ENCODE measurements at regions not wholly inside any gene's neighbourhood (a gene's known extent, or its start where the extent isn't known, plus 50 kb on each side); places are given as distances from the start of the nearest gene placed in this dataset.

DNA sequence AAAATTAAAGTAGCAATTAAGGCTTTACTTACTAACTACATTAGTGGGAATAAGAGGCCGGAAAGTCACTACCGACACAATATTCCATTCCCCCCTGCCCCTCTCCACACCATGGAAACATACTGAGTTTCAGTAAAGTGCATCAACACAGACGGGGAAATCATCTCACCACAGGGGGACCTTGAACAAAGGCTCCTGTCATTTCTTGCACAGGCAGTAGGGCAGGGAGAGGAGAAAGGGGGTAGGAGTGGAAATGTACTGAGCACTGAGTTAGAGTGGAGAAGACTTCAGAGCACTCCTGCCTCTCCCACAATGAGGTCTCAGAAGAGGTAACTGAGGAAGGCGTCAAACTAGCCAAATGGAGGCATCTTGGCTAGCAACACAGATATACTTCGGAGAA, 1426.9 kb upstream of the EYS start:
- no peak for TF ChIP-seq CTCF (IDR thresholded peaks at IDR 0.05; ENCODE audit: insufficient read depth, low read length, poor library complexity, severe bottlenecking)
- Histone ChIP-seq H3K36me3 (ENCODE audit: control insufficient read depth, insufficient read depth, low read length) (no peaks in the 10 kb centered on the region), H3K4me3 (replicated peaks; ENCODE audit: low read depth, low read length) (no peak overlapping the region), H3K27me3 (replicated peaks; ENCODE audit: control insufficient read depth, insufficient read depth, low read length) (no peaks in the 10 kb centered on the region)
- DNase-seq (ENCODE audit: extremely low read depth, insufficient read length) = no peak

DNA sequence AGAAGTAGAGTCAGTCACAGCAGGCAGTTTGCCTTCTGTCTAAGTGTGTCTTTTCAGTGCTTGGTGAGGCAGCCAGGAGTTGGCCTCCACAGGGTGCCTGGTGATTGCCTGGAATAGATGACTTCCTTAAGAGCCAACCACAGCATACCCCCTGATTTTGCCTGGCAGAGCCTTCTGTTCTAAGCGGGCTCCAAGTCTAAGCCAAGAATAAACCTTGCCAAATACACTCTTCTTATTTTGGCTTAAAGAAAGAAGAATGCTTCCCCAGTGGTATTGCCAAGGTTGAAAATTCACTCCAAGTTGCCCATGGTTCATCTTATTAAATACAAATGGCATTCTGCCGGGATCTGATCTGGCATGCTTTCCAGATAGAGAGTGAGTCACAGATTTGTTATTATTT, 1424.8 kb upstream of the EYS start:
- TF ChIP-seq CTCF (IDR thresholded peaks at IDR 0.05; ENCODE audit: insufficient read depth, low read length, poor library complexity, severe bottlenecking) = no peak
- DNase-seq (ENCODE audit: extremely low read depth, insufficient read length) = no peak
- Histone ChIP-seq H3K4me3 (replicated peaks; ENCODE audit: low read depth, low read length) (no peak overlapping the region), H3K27me3 (replicated peaks; ENCODE audit: control insufficient read depth, insufficient read depth, low read length) (no peaks in the 10 kb centered on the region), H3K36me3 (ENCODE audit: control insufficient read depth, insufficient read depth, low read length) (no peaks in the 10 kb centered on the region)

DNA sequence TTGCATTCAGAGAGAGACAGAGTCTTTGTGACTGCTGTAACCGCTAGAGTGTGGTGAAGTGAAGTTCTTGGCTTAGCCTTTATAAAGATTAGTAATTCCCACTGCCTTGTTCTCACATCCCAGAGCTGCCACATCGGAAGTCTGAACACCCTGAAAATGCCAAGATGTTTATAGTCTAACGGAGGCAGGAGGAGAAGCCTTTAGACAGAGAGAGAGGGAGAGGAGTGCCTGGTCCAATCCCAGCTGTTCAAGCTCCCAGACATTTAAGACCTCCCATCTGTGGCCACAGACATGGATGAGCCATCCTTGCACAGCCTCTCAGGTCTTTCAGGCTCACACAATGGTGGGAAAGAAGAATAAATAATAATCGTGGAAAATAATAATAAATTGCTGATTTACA, 1422.8 kb upstream of the EYS start:
- H3K4me3 ChIP-seq (replicated peaks; ENCODE audit: low read depth, low read length) = no peak overlapping the region
- TF ChIP-seq CTCF (IDR thresholded peaks at IDR 0.05; ENCODE audit: insufficient read depth, low read length, poor library complexity, severe bottlenecking) = no peak
- no peak for DNase-seq (ENCODE audit: extremely low read depth, insufficient read length)
- no peaks in the 10 kb centered on the region for H3K27me3 ChIP-seq (replicated peaks; ENCODE audit: control insufficient read depth, insufficient read depth, low read length)
- no peaks in the 10 kb centered on the region for H3K36me3 ChIP-seq (ENCODE audit: control insufficient read depth, insufficient read depth, low read length)

DNA sequence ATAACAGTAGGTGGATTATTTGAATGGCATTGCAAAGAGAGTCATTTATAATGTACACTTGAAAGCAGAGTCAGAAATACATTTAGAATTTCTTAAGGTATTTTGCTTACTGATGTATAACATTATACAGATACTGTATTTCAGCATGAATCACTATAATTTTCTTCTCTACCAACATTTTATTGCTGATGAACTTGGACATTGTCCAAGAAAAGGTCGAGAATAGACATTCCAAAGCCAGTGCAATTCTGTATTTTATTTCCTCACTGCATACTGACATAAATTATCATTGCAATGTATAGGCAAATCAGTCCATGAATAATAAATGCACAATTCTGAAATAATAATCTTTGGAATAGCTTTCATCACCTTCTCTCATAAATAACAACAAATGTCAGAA, 1420.0 kb upstream of the EYS start:
- no peaks in the 10 kb centered on the region for H3K36me3 ChIP-seq (ENCODE audit: control insufficient read depth, insufficient read depth, low read length)
- no peak for TF ChIP-seq CTCF (IDR thresholded peaks at IDR 0.05; ENCODE audit: insufficient read depth, low read length, poor library complexity, severe bottlenecking)
- H3K27me3 ChIP-seq (replicated peaks; ENCODE audit: control insufficient read depth, insufficient read depth, low read length) = no peaks in the 10 kb centered on the region
- H3K4me3 ChIP-seq (replicated peaks; ENCODE audit: low read depth, low read length) = no peak overlapping the region
- DNase-seq (ENCODE audit: extremely low read depth, insufficient read length) = no peak

DNA sequence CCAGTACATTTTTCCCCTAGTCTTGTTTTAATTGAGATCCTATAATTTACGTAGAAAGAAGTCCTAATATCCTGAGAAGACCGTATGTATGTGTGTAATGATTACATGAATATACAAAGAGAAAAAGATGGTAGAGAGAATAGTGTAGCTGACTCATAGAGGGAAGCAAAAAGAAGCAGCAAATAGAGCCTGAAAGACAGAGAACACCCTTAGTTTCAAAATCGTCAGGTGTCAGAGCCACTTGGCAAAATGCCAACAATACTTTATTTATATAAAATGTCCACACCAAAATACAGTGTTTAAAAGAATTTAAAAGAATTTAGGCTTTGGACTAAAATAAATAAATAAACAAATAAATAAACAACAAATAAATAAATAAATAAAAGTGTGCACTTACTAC, 1414.1 kb upstream of the EYS start:
- Histone ChIP-seq H3K27me3 (replicated peaks; ENCODE audit: control insufficient read depth, insufficient read depth, low read length) (no peaks in the 10 kb centered on the region), H3K4me3 (replicated peaks; ENCODE audit: low read depth, low read length) (no peak overlapping the region), H3K36me3 (ENCODE audit: control insufficient read depth, insufficient read depth, low read length) (no peaks in the 10 kb centered on the region)
- DNase-seq (ENCODE audit: extremely low read depth, insufficient read length) = no peak
- no peak for TF ChIP-seq CTCF (IDR thresholded peaks at IDR 0.05; ENCODE audit: insufficient read depth, low read length, poor library complexity, severe bottlenecking)

- TF ChIP-seq CTCF (IDR thresholded peaks at IDR 0.05; ENCODE audit: insufficient read depth, low read length, poor library complexity, severe bottlenecking) = no peak
- H3K27me3 ChIP-seq (replicated peaks; ENCODE audit: control insufficient read depth, insufficient read depth, low read length) = no peaks in the 10 kb centered on the region
- H3K4me3 ChIP-seq (replicated peaks; ENCODE audit: low read depth, low read length) = no peak overlapping the region
- DNase-seq (ENCODE audit: extremely low read depth, insufficient read length) = no peak
- H3K36me3 ChIP-seq (ENCODE audit: control insufficient read depth, insufficient read depth, low read length) = no peaks in the 10 kb centered on the region
Measured at GRCh38 chr6:67112120-67112519, 1405.1 kb upstream of the EYS start.
